Endothelial cell of umbilical vein (primary cell): ENCODE measurements at regions not wholly inside any gene's neighbourhood (a gene's known extent, or its start where the extent isn't known, plus 50 kb on each side); places are given as distances from the start of the nearest gene placed in this dataset.

Source experiments
- MYC ChIP-seq: IDR thresholded peaks from one replicate; pipeline ENCODE4 v1.6.1; 2011; ENCODE audit warnings: mild to moderate bottlenecking, low read depth, low read length
- POLR2A ChIP-seq: IDR thresholded peaks from 2 replicates; pipeline ENCODE4 v1.6.1; 2012; ENCODE audit warnings: low read depth, mild to moderate bottlenecking, control low read depth, low read length
- POLR2AphosphoS5 ChIP-seq: IDR thresholded peaks from 2 replicates; pipeline ENCODE4 v1.6.1; 2012; ENCODE audit warnings: low read depth, mild to moderate bottlenecking, control low read depth, low read length, moderate library complexity; ENCODE audit not compliant: insufficient read depth
- TF ChIP-seq, protein P1 (sequence below), 2 donors: IDR thresholded peaks; 1 replicate in 1 of 2; 2 replicates in 1 of 2; pipeline ENCODE4 v1.5.1; 2011; ENCODE audit warnings: low read length in 2 of 2, mild to moderate bottlenecking in 2 of 2, moderate library complexity in 2 of 2, control low read depth in 1 of 2, inconsistent platforms in 1 of 2, low read depth in 1 of 2; ENCODE audit not compliant: insufficient read depth in 1 of 2; ENCODE audit errors: extremely low read depth in 1 of 2
- TF ChIP-seq, protein P2 (sequence below): IDR thresholded peaks from 2 replicates; pipeline ENCODE4 v1.6.1; 2011; ENCODE audit not compliant: insufficient read depth, insufficient read length

DNA sequence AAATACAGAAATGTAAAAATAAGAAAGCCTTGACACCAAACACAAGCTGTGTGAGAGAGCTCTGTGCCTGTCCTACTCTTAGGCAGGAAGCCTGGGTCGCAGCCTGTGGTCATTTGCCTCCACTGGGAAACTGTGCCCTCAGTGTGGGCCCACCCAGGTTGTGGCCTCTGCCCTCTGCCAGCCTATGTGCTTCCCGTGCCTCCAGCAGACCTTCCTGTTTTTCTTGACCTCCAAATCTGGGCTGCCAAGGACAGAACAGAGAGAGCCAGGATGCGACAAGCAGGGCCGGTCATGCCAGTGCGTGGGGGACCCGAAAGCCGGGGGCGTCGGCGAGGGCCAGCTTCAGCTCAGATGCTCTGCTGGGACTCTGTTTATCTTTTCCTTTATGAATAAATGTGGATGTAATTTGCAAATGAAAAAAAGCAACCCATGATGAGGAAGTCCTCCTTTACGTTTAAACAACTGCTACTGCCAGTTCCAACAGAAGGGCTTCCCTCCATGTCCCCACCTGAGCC, 189.2 kb upstream of the EXOC2 start:
- TF ChIP-seq, protein P1, sequence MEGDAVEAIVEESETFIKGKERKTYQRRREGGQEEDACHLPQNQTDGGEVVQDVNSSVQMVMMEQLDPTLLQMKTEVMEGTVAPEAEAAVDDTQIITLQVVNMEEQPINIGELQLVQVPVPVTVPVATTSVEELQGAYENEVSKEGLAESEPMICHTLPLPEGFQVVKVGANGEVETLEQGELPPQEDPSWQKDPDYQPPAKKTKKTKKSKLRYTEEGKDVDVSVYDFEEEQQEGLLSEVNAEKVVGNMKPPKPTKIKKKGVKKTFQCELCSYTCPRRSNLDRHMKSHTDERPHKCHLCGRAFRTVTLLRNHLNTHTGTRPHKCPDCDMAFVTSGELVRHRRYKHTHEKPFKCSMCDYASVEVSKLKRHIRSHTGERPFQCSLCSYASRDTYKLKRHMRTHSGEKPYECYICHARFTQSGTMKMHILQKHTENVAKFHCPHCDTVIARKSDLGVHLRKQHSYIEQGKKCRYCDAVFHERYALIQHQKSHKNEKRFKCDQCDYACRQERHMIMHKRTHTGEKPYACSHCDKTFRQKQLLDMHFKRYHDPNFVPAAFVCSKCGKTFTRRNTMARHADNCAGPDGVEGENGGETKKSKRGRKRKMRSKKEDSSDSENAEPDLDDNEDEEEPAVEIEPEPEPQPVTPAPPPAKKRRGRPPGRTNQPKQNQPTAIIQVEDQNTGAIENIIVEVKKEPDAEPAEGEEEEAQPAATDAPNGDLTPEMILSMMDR (IDR thresholded peaks at IDR 0.05; ENCODE audit: extremely low read depth in 1 of 2, insufficient read depth in 1 of 2, low read depth in 1 of 2, low read length in 2 of 2), result no peak
- no peak for TF ChIP-seq POLR2A
- TF ChIP-seq, protein P2, sequence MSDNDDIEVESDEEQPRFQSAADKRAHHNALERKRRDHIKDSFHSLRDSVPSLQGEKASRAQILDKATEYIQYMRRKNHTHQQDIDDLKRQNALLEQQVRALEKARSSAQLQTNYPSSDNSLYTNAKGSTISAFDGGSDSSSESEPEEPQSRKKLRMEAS, result no peak
- TF ChIP-seq POLR2AphosphoS5, result no peak
- TF ChIP-seq MYC, result no peak
